GM12864 (cell line): ENCODE measurements at regions not wholly inside any gene's neighbourhood (a gene's known extent, or its start where the extent isn't known, plus 50 kb on each side); places are given as distances from the start of the nearest gene placed in this dataset.
A peak's percentile ranks its signal among the peaks of the same experiment; 100 is the strongest.
"Not testable (repeated sequence)": the region's sequence is repeated elsewhere in the genome, so short reads cannot be mapped to it uniquely, and the experiment has no call there.

Experiments
- DNase-seq: peaks from one replicate; pipeline ENCODE4 v3.0.0-alpha.2; 2011; ENCODE audit warnings: low read depth
- H3K4me3 ChIP-seq: 2 replicates; pipeline ENCODE4 v1.5.1; 2011; ENCODE audit warnings: mild to moderate bottlenecking, low read depth, low read length, control low read depth
- TF ChIP-seq, protein P1 (sequence below): IDR thresholded peaks from 2 replicates; pipeline ENCODE4 v1.5.1; 2011; ENCODE audit warnings: low read depth, mild to moderate bottlenecking, moderate library complexity, low read length, control low read depth, inconsistent platforms; ENCODE audit errors: missing control alignments

DNA sequence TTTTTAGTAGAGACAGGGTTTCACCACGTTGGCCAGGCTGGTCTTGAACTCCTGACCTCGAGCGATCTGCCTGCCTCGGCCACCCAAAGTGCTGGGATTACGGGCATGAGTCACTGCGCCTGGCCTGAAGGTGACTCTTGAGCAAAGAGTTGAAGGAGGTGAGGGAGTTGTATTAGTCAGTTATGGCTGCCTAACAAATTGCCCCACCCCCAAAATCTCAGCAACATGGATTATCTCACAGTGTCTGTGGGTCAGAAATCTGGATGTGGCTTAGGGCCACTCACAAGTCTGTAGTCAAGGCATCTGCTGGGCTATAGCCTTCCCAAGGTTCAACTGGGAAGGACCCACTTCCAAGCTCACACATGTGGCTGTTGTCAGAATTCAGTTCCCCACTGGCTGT, 52.8 kb upstream of the ADGRE5 start:
- TF ChIP-seq, protein P1, sequence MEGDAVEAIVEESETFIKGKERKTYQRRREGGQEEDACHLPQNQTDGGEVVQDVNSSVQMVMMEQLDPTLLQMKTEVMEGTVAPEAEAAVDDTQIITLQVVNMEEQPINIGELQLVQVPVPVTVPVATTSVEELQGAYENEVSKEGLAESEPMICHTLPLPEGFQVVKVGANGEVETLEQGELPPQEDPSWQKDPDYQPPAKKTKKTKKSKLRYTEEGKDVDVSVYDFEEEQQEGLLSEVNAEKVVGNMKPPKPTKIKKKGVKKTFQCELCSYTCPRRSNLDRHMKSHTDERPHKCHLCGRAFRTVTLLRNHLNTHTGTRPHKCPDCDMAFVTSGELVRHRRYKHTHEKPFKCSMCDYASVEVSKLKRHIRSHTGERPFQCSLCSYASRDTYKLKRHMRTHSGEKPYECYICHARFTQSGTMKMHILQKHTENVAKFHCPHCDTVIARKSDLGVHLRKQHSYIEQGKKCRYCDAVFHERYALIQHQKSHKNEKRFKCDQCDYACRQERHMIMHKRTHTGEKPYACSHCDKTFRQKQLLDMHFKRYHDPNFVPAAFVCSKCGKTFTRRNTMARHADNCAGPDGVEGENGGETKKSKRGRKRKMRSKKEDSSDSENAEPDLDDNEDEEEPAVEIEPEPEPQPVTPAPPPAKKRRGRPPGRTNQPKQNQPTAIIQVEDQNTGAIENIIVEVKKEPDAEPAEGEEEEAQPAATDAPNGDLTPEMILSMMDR, result no peak
- H3K4me3 ChIP-seq, result no peak overlapping the region
- DNase-seq, result no peak

DNA sequence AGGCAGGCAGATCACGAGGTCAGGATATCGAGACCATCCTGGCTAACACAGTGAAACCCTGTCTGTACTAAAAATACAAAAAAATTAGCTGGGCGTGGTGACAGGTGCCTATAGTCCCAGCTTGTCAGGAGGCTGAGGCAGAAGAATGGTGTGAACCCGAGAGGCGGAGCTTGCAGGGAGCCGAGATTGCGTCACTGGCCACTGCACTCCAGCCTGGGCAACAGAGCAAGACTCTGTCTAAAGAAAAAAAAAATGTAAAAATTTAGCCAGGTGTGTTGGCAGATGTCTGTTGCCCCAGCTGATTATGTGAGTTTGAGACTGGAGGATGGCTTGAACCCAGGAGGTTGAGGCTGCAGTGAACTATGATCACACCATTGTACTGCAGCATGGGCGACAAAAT, 54.2 kb upstream of the ADGRE5 start:
- not testable (repeated sequence) for DNase-seq, H3K4me3 ChIP-seq

DNA sequence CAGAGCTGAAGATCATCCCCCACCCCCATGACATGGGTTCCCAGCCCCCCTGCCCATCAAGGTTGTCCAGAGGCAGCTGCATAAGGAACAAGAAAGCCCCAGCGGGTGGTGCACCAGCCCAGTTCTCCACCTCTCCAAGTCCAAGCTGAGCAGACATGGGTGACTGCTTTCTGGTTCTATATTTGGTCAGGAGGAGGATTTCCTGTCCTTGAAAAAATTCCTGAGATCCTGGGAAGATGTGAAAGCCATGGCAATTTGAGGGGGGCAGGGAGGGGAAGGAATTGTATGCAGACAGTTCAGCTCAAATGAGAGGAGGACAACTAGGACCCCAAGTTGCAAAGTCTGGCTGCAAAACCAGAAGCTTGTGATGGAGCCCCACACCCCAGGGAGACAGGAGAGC, 55.4 kb upstream of the ADGRE5 start:
- no peak for DNase-seq
- TF ChIP-seq, protein P1, result no peak
- H3K4me3 ChIP-seq, result no peak overlapping the region

DNA sequence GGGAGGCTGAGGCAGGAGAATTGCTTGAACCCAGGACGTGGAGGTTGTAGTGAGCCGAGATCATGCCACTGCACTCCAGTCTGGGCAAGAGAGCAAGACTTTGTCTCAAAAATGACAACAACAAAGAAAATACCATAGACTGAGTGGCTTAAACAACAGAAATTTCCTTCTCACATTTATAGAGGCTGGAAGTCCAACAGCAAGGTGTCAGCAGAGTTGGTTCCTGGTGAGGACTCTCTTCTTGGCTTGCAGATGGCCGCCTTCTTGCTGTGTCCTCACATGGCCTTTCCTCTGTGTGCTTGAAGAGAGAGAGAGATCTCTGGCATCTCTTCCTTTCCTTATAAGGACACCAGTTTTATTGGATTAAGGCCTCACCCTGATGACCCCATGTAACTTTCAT, 56.1 kb upstream of the ADGRE5 start:
- TF ChIP-seq, protein P1, result no peak
- no peak overlapping the region for H3K4me3 ChIP-seq
- DNase-seq, result no peak

DNA sequence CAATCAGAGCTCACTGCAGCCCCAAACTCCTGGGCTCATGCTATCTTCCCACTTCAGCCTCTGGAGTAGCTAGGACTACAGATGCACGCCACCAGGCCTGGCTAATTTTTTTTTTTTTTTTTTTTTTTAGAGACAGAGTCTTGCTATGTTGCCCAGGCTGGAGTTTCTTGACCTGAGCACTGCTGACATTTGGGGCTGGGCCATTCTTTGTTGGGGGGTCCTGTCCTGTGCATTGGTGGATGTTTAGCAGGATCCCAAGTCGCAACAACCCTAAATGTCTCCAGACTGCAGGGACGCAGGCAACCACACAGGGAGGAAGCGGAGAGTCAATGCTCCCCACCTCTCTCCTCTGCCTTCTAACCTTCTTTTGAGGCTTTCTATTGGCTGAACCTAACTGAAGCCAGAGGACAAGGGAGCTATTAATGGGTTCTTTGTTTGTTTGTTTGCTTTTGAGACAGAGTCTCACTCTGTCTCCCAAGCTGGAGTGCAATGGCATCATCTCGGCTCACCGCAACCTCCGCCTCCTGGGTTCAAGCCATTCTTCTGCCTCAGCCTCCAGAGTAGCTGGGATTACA, 58.3 kb upstream of the ADGRE5 start:
- H3K4me3 ChIP-seq, result no peak overlapping the region
- DNase-seq, result no peak
- TF ChIP-seq, protein P1, result no peak

DNA sequence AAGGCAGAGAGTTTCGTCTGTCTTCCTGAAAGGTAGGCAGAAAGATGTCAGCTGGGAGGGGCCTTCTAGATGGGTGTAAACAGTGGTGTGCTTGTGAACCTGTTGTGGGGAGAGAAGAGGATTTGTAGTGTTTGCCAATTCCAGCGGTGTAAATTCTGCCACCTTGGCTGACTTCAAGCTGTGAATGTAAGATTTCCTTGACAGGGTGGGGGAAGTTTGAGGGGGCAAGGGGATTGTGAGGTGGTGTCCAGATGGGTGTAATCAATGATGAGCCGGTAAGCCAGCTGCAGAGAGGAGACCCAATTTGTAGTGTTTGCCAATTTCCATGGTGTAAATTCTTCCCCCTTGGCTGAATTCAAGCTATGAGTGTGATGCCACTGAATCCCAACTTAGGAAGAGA, 61.0 kb upstream of the ADGRE5 start:
- no peak overlapping the region for H3K4me3 ChIP-seq
- DNase-seq, result no peak
- TF ChIP-seq, protein P1, result no peak

DNA sequence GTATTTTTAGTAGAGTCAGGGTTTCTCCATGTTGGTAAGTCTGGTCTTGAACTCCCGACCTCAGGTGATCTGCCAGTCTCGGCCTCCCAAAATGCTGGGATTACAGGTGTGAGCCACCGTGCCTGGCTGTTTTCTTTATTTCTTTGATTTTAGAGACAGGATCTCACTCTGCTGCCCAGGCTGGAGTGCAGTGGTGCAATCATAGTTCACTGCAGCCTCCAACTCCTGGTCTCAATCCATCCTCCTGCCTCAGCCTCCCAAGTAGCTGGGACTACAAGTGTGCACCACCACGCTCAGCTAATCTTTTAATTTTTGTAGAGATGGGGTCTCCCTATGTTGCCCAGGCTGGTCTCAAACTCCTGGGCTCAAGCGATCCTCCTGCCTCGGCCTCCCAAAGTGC, 61.5 kb upstream of the ADGRE5 start:
- not testable (repeated sequence) for H3K4me3 ChIP-seq, DNase-seq

DNA sequence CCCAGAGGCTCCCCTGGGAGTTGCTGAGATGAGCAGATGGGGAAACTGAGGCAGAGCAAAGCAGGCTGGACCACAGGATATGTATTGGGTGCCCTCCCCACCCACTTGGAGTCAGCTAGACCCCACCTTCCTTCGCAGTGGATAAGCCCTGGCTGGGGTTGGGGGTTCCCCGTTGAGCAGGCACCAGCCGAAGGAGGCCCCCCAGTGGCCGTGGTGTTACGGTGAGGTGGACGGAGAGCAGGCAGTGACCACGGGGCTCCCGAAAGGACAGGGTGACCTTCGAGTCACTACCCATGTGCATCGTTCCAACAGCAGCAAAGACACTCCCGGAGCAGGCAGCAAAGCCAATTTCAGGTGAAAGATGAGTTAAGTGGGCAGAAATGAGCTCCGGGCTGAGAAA, 62.4 kb upstream of the ADGRE5 start:
- H3K4me3 ChIP-seq, result no peak overlapping the region
- TF ChIP-seq, protein P1, result peak; percentile 48
- no peak for DNase-seq
